ENCODE measurements at regions not wholly inside any gene's neighbourhood (a gene's known extent, or its start where the extent isn't known, plus 50 kb on each side); places are given as distances from the start of the nearest gene placed in this dataset.
A peak's percentile ranks its signal among the peaks of the same experiment; 100 is the strongest.

- Histone ChIP-seq H3K9me3 (ENCODE audit: control insufficient read depth, low read depth, low read length) (no peaks in the 10 kb centered on the region), H3K4me1 (ENCODE audit: control insufficient read depth, insufficient read depth, low read length) (no peaks in the 10 kb centered on the region), H3K36me3 (ENCODE audit: control insufficient read depth, insufficient read depth, low read length) (no peaks in the 10 kb centered on the region), H3K27ac (ENCODE audit: low read length) (no peak overlapping the region), H3K4me3 (ENCODE audit: low read length) (no peak overlapping the region), H3K27me3 (ENCODE audit: control insufficient read depth, insufficient read depth, low read length) (no peaks in the 10 kb centered on the region)
- DNase-seq, result no peak
- 95% methylated on average over 4 of the region's 9 CpGs for WGBS (ENCODE audit: insufficient coverage, low lambda C conversion rate)
Observed at GRCh38 chr6:11875325-11876109, 96.9 kb upstream of the ADTRP start.

DNA sequence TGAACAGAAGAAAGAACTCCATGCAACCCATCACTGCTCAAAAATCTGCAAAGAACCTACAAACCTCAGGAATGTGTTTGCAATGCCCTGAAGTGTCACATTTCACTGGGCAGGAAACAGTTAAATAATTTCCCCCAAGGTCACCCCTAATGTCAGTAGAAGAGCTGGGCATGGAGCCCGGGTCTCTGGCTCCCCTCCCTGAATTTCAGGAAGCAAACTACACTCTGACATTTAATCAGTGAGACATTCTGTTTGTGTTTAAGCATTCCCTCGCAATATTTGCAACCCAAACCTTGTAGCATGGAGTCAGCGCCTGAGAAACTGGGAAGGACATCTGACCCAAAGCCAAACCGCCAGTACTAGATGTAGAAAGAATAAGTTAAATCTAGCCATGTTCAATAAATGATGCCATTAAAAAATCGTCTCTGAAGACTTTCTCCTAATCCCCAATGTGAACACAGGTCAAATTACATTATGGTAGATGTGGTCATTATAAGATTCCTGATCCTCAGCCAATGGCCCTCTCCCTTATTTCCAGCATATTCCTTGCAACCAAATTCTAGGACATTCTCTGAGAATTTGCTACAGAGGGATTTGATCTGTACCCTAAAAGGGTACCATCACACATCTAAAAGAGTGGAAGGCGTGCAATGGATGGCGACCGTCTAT, 91.2 kb upstream of the ADTRP start:
- Histone ChIP-seq H3K9me3 (ENCODE audit: control insufficient read depth, low read depth, low read length) (no peaks in the 10 kb centered on the region), H3K4me1 (ENCODE audit: control insufficient read depth, insufficient read depth, low read length) (peaks cover 10% of the 10 kb centered on the region), H3K27me3 (ENCODE audit: control insufficient read depth, insufficient read depth, low read length) (no peaks in the 10 kb centered on the region), H3K4me3 (ENCODE audit: low read length) (no peak overlapping the region), H3K27ac (ENCODE audit: low read length) (no peak overlapping the region), H3K36me3 (ENCODE audit: control insufficient read depth, insufficient read depth, low read length) (no peaks in the 10 kb centered on the region)
- DNase-seq, result peak in 1 of 2 donors; percentile 9
- no CpG with 5 or more reads among the region's 8 CpGs for WGBS (ENCODE audit: insufficient coverage, low lambda C conversion rate)

DNA sequence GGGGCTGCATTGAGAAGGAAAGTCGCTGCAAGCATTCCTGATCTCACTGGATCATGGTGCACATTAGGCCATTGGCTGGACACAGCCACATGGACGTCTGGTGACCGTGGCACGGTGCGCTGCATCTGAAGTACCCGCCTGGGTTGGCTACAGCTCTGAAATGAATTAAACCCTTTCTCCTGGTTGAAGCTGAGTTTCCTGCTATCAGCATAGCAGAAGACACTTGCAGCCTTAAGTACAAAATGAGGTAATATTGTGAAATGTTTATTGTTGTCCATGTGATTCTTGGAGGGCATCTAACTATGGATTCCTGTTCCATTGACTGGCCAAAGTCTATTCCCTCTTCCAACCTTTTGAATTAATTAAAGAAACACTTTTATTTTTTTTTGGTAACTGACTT, 89.8 kb upstream of the ADTRP start:
- Histone ChIP-seq H3K4me3 (ENCODE audit: low read length) (no peak overlapping the region), H3K9me3 (ENCODE audit: control insufficient read depth, low read depth, low read length) (no peaks in the 10 kb centered on the region), H3K27ac (ENCODE audit: low read length) (peak overlapping the region; percentile 73), H3K36me3 (ENCODE audit: control insufficient read depth, insufficient read depth, low read length) (no peaks in the 10 kb centered on the region), H3K27me3 (ENCODE audit: control insufficient read depth, insufficient read depth, low read length) (no peaks in the 10 kb centered on the region), H3K4me1 (ENCODE audit: control insufficient read depth, insufficient read depth, low read length) (peaks cover 10% of the 10 kb centered on the region)
- peak; percentile 39 to 66 for DNase-seq
- WGBS (ENCODE audit: insufficient coverage, low lambda C conversion rate), result no CpG with 5 or more reads among the region's 6 CpGs

- WGBS (ENCODE audit: insufficient coverage, low lambda C conversion rate), result no CpG with 5 or more reads among the region's 8 CpGs
- peak overlapping the region; percentile 18 for H3K27ac ChIP-seq (ENCODE audit: low read length)
- H3K9me3 ChIP-seq (ENCODE audit: control insufficient read depth, low read depth, low read length), result no peaks in the 10 kb centered on the region
- H3K4me1 ChIP-seq (ENCODE audit: control insufficient read depth, insufficient read depth, low read length), result peaks cover 10% of the 10 kb centered on the region
- no peaks in the 10 kb centered on the region for H3K27me3 ChIP-seq (ENCODE audit: control insufficient read depth, insufficient read depth, low read length)
- no peak overlapping the region for H3K4me3 ChIP-seq (ENCODE audit: low read length)
- peak; percentile 83 to 88 for DNase-seq
- H3K36me3 ChIP-seq (ENCODE audit: control insufficient read depth, insufficient read depth, low read length), result no peaks in the 10 kb centered on the region
Observed at GRCh38 chr6:11865680-11866300, 87.2 kb upstream of the ADTRP start.

- Histone ChIP-seq H3K36me3 (ENCODE audit: control insufficient read depth, insufficient read depth, low read length) (no peaks in the 10 kb centered on the region), H3K27ac (ENCODE audit: low read length) (no peak overlapping the region), H3K9me3 (ENCODE audit: control insufficient read depth, low read depth, low read length) (no peaks in the 10 kb centered on the region), H3K4me1 (ENCODE audit: control insufficient read depth, insufficient read depth, low read length) (no peaks in the 10 kb centered on the region), H3K27me3 (ENCODE audit: control insufficient read depth, insufficient read depth, low read length) (no peaks in the 10 kb centered on the region), H3K4me3 (ENCODE audit: low read length) (no peak overlapping the region)
- DNase-seq, result no peak
Observed at GRCh38 chr6:11858439-11858838, 79.8 kb upstream of the ADTRP start.

DNA sequence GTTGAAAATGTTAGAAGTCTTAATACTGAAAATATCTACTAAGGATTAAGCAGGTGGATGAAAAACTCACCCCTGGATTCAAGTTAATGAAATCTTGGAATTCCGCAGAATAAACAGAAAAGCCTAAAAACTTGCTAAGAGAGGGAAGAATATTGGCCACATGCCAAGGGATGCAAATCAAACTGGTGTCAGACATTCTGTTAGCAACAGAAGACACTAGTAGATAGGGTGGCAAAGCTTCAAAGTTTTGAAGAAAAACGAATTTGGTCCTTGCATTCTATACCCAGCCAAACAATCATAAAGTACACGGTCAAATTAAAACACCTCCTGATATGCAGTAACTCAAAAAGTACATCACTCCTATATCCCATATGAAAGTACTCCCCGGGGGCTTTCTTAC, 77.1 kb upstream of the ADTRP start:
- no peak for DNase-seq
- Histone ChIP-seq H3K36me3 (ENCODE audit: control insufficient read depth, insufficient read depth, low read length) (no peaks in the 10 kb centered on the region), H3K4me3 (ENCODE audit: low read length) (no peak overlapping the region), H3K4me1 (ENCODE audit: control insufficient read depth, insufficient read depth, low read length) (no peaks in the 10 kb centered on the region), H3K27me3 (ENCODE audit: control insufficient read depth, insufficient read depth, low read length) (no peaks in the 10 kb centered on the region), H3K9me3 (ENCODE audit: control insufficient read depth, low read depth, low read length) (no peaks in the 10 kb centered on the region), H3K27ac (ENCODE audit: low read length) (no peak overlapping the region)
- WGBS (ENCODE audit: insufficient coverage, low lambda C conversion rate), result no CpG with 5 or more reads among the region's 4 CpGs

- H3K27ac ChIP-seq (ENCODE audit: low read length), result no peak overlapping the region
- no peak overlapping the region for H3K4me3 ChIP-seq (ENCODE audit: low read length)
- H3K9me3 ChIP-seq (ENCODE audit: control insufficient read depth, low read depth, low read length), result no peaks in the 10 kb centered on the region
- no peaks in the 10 kb centered on the region for H3K27me3 ChIP-seq (ENCODE audit: control insufficient read depth, insufficient read depth, low read length)
- no peaks in the 10 kb centered on the region for H3K4me1 ChIP-seq (ENCODE audit: control insufficient read depth, insufficient read depth, low read length)
- DNase-seq, result no peak
- no peaks in the 10 kb centered on the region for H3K36me3 ChIP-seq (ENCODE audit: control insufficient read depth, insufficient read depth, low read length)
- 67% methylated on average over 1 of the region's 7 CpGs for WGBS (ENCODE audit: insufficient coverage, low lambda C conversion rate)
Observed at GRCh38 chr6:11854408-11855165, 76.0 kb upstream of the ADTRP start.

DNA sequence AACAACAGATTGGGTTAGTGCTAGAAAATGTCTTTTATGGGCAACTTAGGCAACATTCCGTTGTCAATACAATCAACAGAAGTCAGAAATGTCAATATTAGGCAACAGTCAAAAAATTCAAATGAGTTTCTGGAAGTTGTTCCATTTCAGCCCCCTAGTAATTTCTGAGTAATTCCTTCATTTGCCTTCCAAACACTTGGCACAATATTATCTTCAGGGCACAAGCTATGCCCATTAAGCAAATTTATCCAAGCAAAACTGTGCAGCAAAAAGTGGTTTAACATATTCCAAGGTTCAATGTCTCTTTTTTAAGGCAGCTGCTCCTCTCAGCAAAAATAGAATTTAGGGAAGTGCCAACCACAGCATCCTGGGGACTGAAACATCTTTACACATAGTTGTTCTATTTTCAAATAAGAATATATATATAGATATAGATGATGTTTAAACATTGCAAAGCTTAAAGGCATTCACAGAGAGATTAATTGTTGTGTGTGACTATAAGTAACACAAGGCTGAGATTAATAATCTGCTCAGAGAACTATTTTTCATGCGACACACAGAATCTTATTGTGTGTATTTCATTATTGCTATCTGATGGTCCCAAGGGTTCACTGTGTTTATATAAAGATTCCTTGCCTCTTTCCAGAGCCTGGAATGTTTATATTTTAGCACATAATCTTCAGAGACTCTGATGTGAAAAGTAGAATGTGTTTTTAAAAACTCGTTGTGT, 75.2 kb upstream of the ADTRP start:
- Histone ChIP-seq H3K4me3 (ENCODE audit: low read length) (no peak overlapping the region), H3K27ac (ENCODE audit: low read length) (no peak overlapping the region), H3K27me3 (ENCODE audit: control insufficient read depth, insufficient read depth, low read length) (no peaks in the 10 kb centered on the region), H3K9me3 (ENCODE audit: control insufficient read depth, low read depth, low read length) (no peaks in the 10 kb centered on the region), H3K4me1 (ENCODE audit: control insufficient read depth, insufficient read depth, low read length) (no peaks in the 10 kb centered on the region), H3K36me3 (ENCODE audit: control insufficient read depth, insufficient read depth, low read length) (no peaks in the 10 kb centered on the region)
- no peak for DNase-seq
- 94% methylated on average over 2 of the region's 3 CpGs for WGBS (ENCODE audit: insufficient coverage, low lambda C conversion rate)

GRCh38 chr6:11852061-11852651, 73.6 kb upstream of the ADTRP start:
- Histone ChIP-seq H3K9me3 (ENCODE audit: control insufficient read depth, low read depth, low read length) (no peaks in the 10 kb centered on the region), H3K4me3 (ENCODE audit: low read length) (no peak overlapping the region), H3K4me1 (ENCODE audit: control insufficient read depth, insufficient read depth, low read length) (no peaks in the 10 kb centered on the region), H3K27ac (ENCODE audit: low read length) (no peak overlapping the region), H3K27me3 (ENCODE audit: control insufficient read depth, insufficient read depth, low read length) (no peaks in the 10 kb centered on the region), H3K36me3 (ENCODE audit: control insufficient read depth, insufficient read depth, low read length) (no peaks in the 10 kb centered on the region)
- no CpG with 5 or more reads among the region's 11 CpGs for WGBS (ENCODE audit: insufficient coverage, low lambda C conversion rate)
- no peak for DNase-seq
